B cell (primary cell): ENCODE measurements at regions not wholly inside any gene's neighbourhood (a gene's known extent, or its start where the extent isn't known, plus 50 kb on each side); places are given as distances from the start of the nearest gene placed in this dataset.

ENCODE experiments used
- ATAC-seq: fragments of 200-7000 bp; cut with Tn5 transposase; one replicate; pipeline ENCODE4 v1.10.0; 2021; ENCODE audit warnings: low read depth, mild to moderate bottlenecking, moderate number of reproducible peaks, moderate library complexity
- CTCF ChIA-PET: fragments of 350-600 bp; sonication (Branson Sonifier 250); formaldehyde crosslinking; loops from one replicate; lab custom pipeline; 2021; ENCODE audit warnings: antibody characterized with exemption, inconsistent platforms; lab: Charles Lee
- POLR2A ChIA-PET: fragments of 350-600 bp; sonication (Branson Sonifier 250); formaldehyde crosslinking; loops from one replicate; lab custom pipeline; 2021; ENCODE audit warnings: antibody characterized with exemption; lab: Charles Lee
- DNase-seq: peaks from one replicate; pipeline ENCODE4 v3.0.0; 2013
- H2AFZ ChIP-seq: 2 replicates; pipeline ENCODE4 v1.6.1; 2012; ENCODE audit warnings: mild to moderate bottlenecking, low read depth, low read length; ENCODE audit not compliant: insufficient read depth, poor library complexity, severe bottlenecking
- H3K27ac ChIP-seq, 2 donors: 1 replicate in 1 of 2; 2 replicates in 1 of 2; pipeline ENCODE4 v1.5.1; 2012 to 2013; ENCODE audit warnings: low read length in 2 of 2, mild to moderate bottlenecking in 2 of 2, moderate library complexity in 1 of 2
- H3K27me3 ChIP-seq, 4 experiments: fragments of 200-600 bp in 1 of 4; sonication (generic) in 1 of 4; replicated peaks in 1 of 4; 1 replicate in 2 of 4; 2 replicates in 2 of 4; pipeline versions ENCODE4 v1.6.1 to v1.7.0; 2013 to 2016; ENCODE audit warnings: low read length in 3 of 4, mild to moderate bottlenecking in 2 of 4, mixed read lengths in 1 of 4, moderate library complexity in 1 of 4; ENCODE audit not compliant: insufficient read depth in 4 of 4, control insufficient read depth in 3 of 4; ENCODE audit errors: control extremely low read depth in 1 of 4
- H3K36me3 ChIP-seq, 2 experiments: replicated peaks in 1 of 2; 1 replicate in 1 of 2; 2 replicates in 1 of 2; pipeline versions ENCODE4 v1.6.1 to v1.7.1; 2013; ENCODE audit warnings: low read length in 1 of 2; ENCODE audit not compliant: insufficient read depth in 2 of 2, control insufficient read depth in 1 of 2; ENCODE audit errors: control extremely low read depth in 1 of 2, extremely low read depth in 1 of 2
- H3K4me1 ChIP-seq, 2 donors: fragments of 200-600 bp in 1 of 2; sonication (generic) in 1 of 2; 1 replicate in 1 of 2; 2 replicates in 1 of 2; pipeline versions ENCODE4 v1.5.1 to v1.6.1; 2013 to 2017; ENCODE audit warnings: low read length in 2 of 2; ENCODE audit not compliant: control insufficient read depth in 2 of 2, insufficient read depth in 2 of 2
- H3K4me2 ChIP-seq: replicated peaks from 2 replicates; pipeline ENCODE3; 2012; ENCODE audit warnings: mild to moderate bottlenecking, low read depth, low read length; ENCODE audit not compliant: poor library complexity, severe bottlenecking
- H3K4me3 ChIP-seq, 5 experiments: fragments of 200-600 bp in 1 of 5; sonication (generic) in 1 of 5; 1 replicate in 3 of 5; 2 replicates in 2 of 5; pipeline versions ENCODE4 v1.5.1 to v1.7.0; 2011 to 2016; ENCODE audit warnings: low read length in 4 of 5, mild to moderate bottlenecking in 4 of 5, low read depth in 2 of 5, control low read depth in 1 of 5, moderate library complexity in 1 of 5; ENCODE audit not compliant: insufficient read depth in 1 of 5; ENCODE audit errors: control extremely low read depth in 1 of 5, extremely low read depth in 1 of 5
- H3K79me2 ChIP-seq: fragments of 200-600 bp; sonication (generic); one replicate; pipeline ENCODE4 v1.6.0; 2016; ENCODE audit warnings: low read length; ENCODE audit not compliant: control insufficient read depth, insufficient read depth
- H3K9ac ChIP-seq: fragments of 200-600 bp; sonication (generic); 2 replicates; pipeline ENCODE4 v1.6.1; 2017; ENCODE audit warnings: mild to moderate bottlenecking, low read length, moderate library complexity
- H3K9me3 ChIP-seq, 3 donors: one replicate each; pipeline versions ENCODE4 v1.6.1 to v1.7.1; 2013; ENCODE audit warnings: low read length in 2 of 3; ENCODE audit not compliant: control insufficient read depth in 2 of 3, insufficient read depth in 1 of 3; ENCODE audit errors: control extremely low read depth in 1 of 3
- H4K20me1 ChIP-seq: 2 replicates; pipeline ENCODE4 v1.6.0; 2012; ENCODE audit warnings: mild to moderate bottlenecking, low read length; ENCODE audit not compliant: insufficient read depth, control insufficient read depth, poor library complexity, severe bottlenecking
- H3K27ac Mint-ChIP-seq: one replicate; pipeline ENCODE4 v1.8.0; 2021; ENCODE audit warnings: mixed read lengths
- H3K27me3 Mint-ChIP-seq: one replicate; pipeline ENCODE4 v1.8.0; 2021; ENCODE audit warnings: mixed read lengths
- H3K4me1 Mint-ChIP-seq: one replicate; pipeline ENCODE4 v1.8.0; 2021; ENCODE audit warnings: mixed read lengths
- H3K4me3 Mint-ChIP-seq: one replicate; pipeline ENCODE4 v1.8.0; 2021; ENCODE audit warnings: mixed read lengths
- H3K9me3 Mint-ChIP-seq: one replicate; pipeline ENCODE4 v1.8.0; 2022; ENCODE audit warnings: mixed read lengths; ENCODE audit not compliant: insufficient read depth
- EZH2 ChIP-seq: IDR thresholded peaks from 2 replicates; pipeline ENCODE4 v1.6.1; 2012; ENCODE audit warnings: borderline replicate concordance, low read depth, mild to moderate bottlenecking, moderate library complexity, low read length; ENCODE audit not compliant: insufficient read depth, poor library complexity, severe bottlenecking
- WGBS: methylation state at CpG from one replicate; pipeline ENCODE4 v1.1.5; 2013; ENCODE audit warnings: missing lambda C conversion rate; ENCODE audit not compliant: insufficient coverage; 5-methylcytosine and 5-hydroxymethylcytosine counted together
- intact Hi-C: fragments of 100-400 bp; cut with micrococcal nuclease; formaldehyde crosslinking; loops from one replicate; pipeline ENCODE4 v1.10.0; 2022
- TF ChIP-seq, protein P1 (sequence below): fragments of 200-600 bp; IDR thresholded peaks from one replicate; pipeline ENCODE4 v1.8.0; 2022; ENCODE audit warnings: antibody characterized with exemption, mild to moderate bottlenecking

DNA sequence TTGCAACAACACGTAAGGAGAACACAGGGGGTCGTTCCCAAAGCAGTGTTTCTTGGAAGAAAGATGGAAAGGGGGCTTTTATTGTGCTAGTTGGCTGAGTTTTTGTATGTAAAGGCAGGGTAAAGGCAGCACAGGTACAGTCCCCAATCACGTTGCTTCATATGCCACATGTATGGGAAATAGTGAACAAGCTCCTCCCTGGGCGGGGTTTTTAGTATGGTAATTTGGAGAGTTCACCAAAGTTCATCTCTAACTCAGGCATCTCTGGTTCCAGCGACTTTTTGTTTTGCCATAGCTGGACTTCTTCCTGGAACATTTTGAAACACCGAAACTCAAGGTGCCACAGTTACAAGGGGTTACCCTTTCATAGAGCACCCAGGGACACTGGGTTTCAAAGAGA is 133.9 kb downstream of the CAAP1 start:
- no peaks in the 10 kb centered on the region for H3K4me1 Mint-ChIP-seq
- H3K9me3 Mint-ChIP-seq, result no peaks in the 10 kb centered on the region
- WGBS, result 79% methylated on average over 3 of the region's 6 CpGs
- no peaks in the 10 kb centered on the region for H3K36me3 ChIP-seq
- H3K27ac Mint-ChIP-seq, result no peak overlapping the region
- no peak overlapping the region for H3K4me3 Mint-ChIP-seq
- ATAC-seq (no peak), DNase-seq (no peak)
- no peak overlapping the region for H2AFZ ChIP-seq
- no peak overlapping the region for H3K4me2 ChIP-seq
- no peak overlapping the region for H3K4me3 ChIP-seq
- no peaks in the 10 kb centered on the region for H4K20me1 ChIP-seq
- H3K9me3 ChIP-seq, result no peaks in the 10 kb centered on the region
- CTCF ChIA-PET, result no interaction called here
- peaks cover 10% of the 10 kb centered on the region for H3K27me3 Mint-ChIP-seq
- TF ChIP-seq, protein P1, sequence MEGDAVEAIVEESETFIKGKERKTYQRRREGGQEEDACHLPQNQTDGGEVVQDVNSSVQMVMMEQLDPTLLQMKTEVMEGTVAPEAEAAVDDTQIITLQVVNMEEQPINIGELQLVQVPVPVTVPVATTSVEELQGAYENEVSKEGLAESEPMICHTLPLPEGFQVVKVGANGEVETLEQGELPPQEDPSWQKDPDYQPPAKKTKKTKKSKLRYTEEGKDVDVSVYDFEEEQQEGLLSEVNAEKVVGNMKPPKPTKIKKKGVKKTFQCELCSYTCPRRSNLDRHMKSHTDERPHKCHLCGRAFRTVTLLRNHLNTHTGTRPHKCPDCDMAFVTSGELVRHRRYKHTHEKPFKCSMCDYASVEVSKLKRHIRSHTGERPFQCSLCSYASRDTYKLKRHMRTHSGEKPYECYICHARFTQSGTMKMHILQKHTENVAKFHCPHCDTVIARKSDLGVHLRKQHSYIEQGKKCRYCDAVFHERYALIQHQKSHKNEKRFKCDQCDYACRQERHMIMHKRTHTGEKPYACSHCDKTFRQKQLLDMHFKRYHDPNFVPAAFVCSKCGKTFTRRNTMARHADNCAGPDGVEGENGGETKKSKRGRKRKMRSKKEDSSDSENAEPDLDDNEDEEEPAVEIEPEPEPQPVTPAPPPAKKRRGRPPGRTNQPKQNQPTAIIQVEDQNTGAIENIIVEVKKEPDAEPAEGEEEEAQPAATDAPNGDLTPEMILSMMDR, result no peak
- no peak for TF ChIP-seq EZH2
- POLR2A ChIA-PET, result no interaction called here
- H3K79me2 ChIP-seq, result no peaks in the 10 kb centered on the region
- intact Hi-C loops, result no loop called here
- no peak overlapping the region for H3K27ac ChIP-seq
- no peak overlapping the region for H3K9ac ChIP-seq
- H3K27me3 ChIP-seq, result peaks cover 0 to 5% (median 0%) of the 10 kb centered on the region in 4 experiments
- no peaks in the 10 kb centered on the region for H3K4me1 ChIP-seq

DNA sequence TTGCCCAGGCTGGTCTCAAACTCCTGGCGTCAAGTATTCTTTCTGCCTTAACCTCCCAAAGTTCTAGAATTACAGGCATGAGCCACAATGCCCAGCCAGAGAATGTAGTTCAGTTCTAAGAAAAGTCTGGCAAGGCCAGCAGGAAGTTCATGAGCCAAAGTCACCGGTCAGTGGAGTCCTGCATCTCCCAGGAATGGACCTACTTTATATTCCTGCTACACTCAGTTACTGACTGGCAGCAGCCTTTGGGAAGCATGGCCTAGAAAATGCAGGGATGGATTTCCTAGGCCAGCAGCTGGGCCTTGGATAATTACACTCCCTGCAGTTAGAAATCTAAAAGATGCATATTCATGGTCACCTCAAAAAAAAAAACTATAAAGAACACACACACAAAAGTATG is 135.7 kb downstream of the CAAP1 start:
- intact Hi-C loops, result no loop called here
- CTCF ChIA-PET, result no interaction called here

More for the DNA sequence above, 135.7 kb downstream of the CAAP1 start:
- peaks cover 6% of the 10 kb centered on the region for H3K27me3 Mint-ChIP-seq
- TF ChIP-seq, protein P1, result no peak
- no peak for TF ChIP-seq EZH2
- H3K36me3 ChIP-seq, result no peaks in the 10 kb centered on the region
- H3K4me3 Mint-ChIP-seq, result no peak overlapping the region
- peaks cover 0 to 5% (median 0%) of the 10 kb centered on the region in 4 experiments for H3K27me3 ChIP-seq
- no peak overlapping the region for H3K9ac ChIP-seq
- no peak overlapping the region for H3K4me3 ChIP-seq
- H3K4me1 ChIP-seq, result no peaks in the 10 kb centered on the region
- DNase-seq (no peak), ATAC-seq (no peak)
- H4K20me1 ChIP-seq, result no peaks in the 10 kb centered on the region
- H3K9me3 ChIP-seq, result no peaks in the 10 kb centered on the region
- no peaks in the 10 kb centered on the region for H3K9me3 Mint-ChIP-seq
- no peak overlapping the region for H3K27ac Mint-ChIP-seq
- no peak overlapping the region for H3K4me2 ChIP-seq
- WGBS, result 83% methylated on average over 2 of the region's 2 CpGs
- H3K79me2 ChIP-seq, result no peaks in the 10 kb centered on the region
- H2AFZ ChIP-seq, result no peak overlapping the region
- H3K27ac ChIP-seq, result no peak overlapping the region
- POLR2A ChIA-PET, result no interaction called here
- H3K4me1 Mint-ChIP-seq, result no peaks in the 10 kb centered on the region
